ENCODE measurements at regions not wholly inside any gene's neighbourhood (a gene's known extent, or its start where the extent isn't known, plus 50 kb on each side); places are given as distances from the start of the nearest gene placed in this dataset.
"Not testable (repeated sequence)": the region's sequence is repeated elsewhere in the genome, so short reads cannot be mapped to it uniquely, and the experiment has no call there.

DNA sequence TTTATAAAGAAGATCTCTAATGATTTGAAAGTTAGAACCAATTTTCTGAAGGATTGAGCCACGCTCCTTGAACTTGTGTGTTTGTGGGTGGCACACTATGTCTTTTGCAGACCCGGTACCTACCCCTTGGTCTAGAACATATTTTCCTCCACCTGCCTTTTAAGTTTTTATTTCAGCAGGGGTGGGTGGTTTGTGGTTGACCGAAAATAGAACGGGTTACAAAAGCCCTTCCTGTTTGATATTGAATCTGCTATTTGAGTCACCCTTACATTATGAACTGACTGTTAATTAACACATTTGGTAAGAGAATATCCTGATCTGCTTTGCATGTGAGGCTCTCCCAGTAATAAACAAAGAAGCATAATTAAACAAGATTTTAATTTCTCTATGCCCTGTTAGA lies 697.5 kb downstream of the GOLGA6L6 start:
- not testable (repeated sequence) for DNase-seq (ENCODE audit: low read depth in 3 of 3)
